Vagina (tissue), 2 donors: ENCODE measurements at regions not wholly inside any gene's neighbourhood (a gene's known extent, or its start where the extent isn't known, plus 50 kb on each side); places are given as distances from the start of the nearest gene placed in this dataset.

ENCODE experiments used
- CTCF ChIP-seq, 3 experiments: fragments of 450-650 bp in 2 of 3; fragments of 200-600 bp in 1 of 3; sonication (generic) in 1 of 3; IDR thresholded peaks; one replicate each; pipeline ENCODE4 v1.5.1; 2017 to 2019; ENCODE audit warnings: antibody characterized with exemption in 3 of 3, mild to moderate bottlenecking in 2 of 3, moderate library complexity in 2 of 3
- POLR2A ChIP-seq, 2 donors: fragments of 450-650 bp; IDR thresholded peaks; one replicate each; pipeline ENCODE4 v1.6.1; 2017; ENCODE audit warnings: antibody characterized with exemption in 2 of 2, mild to moderate bottlenecking in 2 of 2, moderate library complexity in 2 of 2
- POLR2AphosphoS5 ChIP-seq, 2 donors: sonication (generic); formaldehyde crosslinking; IDR thresholded peaks; one replicate each; pipeline ENCODE4 v1.9.0; 2017; ENCODE audit warnings: antibody characterized with exemption in 2 of 2, mild to moderate bottlenecking in 2 of 2, low read depth in 1 of 2; ENCODE audit not compliant: insufficient read depth in 1 of 2

GRCh38 chr6:86471791-86472190 is 465.5 kb upstream of the HTR1E start:
- TF ChIP-seq POLR2A (IDR thresholded peaks at IDR 0.05), result no peak
- TF ChIP-seq CTCF (IDR thresholded peaks at IDR 0.05), result no peak
- TF ChIP-seq POLR2AphosphoS5 (IDR thresholded peaks at IDR 0.05; ENCODE audit: insufficient read depth in 1 of 2, low read depth in 1 of 2), result no peak
